ENCODE measurements at regions not wholly inside any gene's neighbourhood (a gene's known extent, or its start where the extent isn't known, plus 50 kb on each side); places are given as distances from the start of the nearest gene placed in this dataset.
A peak's percentile ranks its signal among the peaks of the same experiment; 100 is the strongest.

DNA sequence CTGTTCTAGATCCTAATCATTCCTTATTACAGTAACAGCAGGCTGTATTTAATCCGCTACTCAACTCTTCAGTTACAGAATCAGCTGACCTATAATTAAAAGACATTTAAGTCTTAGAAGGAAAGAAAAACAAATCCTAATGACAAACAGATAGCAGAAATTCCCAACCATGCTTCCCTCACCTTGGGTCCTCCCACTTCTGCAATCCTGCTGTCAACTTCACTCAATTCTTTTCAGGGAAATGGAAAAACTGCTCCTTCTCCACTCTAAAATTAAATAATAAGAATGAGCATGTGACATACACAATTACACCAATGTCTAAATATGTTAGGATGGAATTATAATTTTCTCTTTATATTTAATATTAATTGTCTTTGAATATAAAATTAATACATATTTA lies 182.6 kb upstream of the LYPLAL1 start:
- no peak for DNase-seq

DNA sequence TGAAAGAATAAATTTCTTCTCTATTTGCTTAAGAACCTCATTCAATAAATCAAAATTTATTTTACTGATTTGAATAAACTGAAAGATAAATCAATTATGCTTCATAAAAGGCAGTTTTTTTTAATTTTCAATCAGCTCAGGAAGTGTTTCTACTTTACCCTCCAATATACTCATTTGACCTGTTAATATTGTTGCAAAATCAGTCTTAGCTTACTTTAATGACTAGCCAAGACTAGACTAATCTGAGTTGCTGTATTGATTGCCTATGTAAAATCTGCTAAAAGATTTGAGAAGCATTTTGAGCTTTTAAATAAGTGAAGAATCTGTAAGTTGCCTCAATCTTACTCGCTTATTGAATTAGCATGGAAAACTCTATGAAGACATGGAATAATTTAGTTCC lies 179.1 kb upstream of the LYPLAL1 start:
- no peak for DNase-seq

DNA sequence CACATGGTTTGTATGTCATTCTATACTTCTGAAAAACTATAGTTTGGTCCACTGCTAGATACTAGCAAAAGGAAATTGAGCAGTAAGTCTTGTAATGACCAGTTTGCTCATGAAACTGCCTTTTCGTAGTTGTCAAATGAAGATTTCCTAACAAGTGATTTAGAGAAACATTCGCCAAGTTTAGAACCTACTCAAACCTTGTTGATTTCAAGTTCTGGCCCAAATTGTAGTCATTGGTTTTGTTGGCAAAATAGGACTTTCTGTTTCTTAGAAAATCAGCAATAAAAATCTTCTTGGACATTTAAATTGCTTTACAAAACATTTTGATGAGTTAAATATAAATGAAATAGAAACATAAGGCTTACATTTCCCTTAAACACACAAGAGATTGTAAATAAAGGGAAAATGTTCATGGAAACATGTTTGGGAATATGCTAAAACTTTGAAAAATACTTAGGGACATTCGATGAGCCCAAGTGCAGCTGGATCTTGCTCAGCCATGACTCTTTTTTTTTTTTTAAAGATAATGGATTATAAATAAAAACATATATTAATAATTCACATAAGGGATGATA lies 178.5 kb upstream of the LYPLAL1 start:
- DNase-seq, result no peak

DNA sequence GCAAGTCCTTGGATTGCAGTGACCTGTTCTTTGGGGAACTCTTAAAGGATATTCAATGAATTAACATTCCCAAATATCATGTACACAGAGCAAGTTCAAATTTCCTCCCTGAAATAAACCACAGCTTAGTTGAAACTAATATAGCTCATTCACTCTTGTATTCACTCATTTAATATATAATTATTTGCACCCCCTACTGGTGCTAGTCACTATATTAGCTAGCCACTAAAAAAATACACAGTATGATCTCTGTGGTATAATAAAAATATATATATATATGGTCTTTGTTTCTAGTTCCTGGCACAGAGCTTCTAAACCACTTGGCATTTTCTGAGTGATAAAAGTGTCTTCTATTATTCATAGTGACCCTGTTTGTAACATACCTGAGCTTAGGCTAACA lies 177.3 kb upstream of the LYPLAL1 start:
- DNase-seq, result no peak

DNA sequence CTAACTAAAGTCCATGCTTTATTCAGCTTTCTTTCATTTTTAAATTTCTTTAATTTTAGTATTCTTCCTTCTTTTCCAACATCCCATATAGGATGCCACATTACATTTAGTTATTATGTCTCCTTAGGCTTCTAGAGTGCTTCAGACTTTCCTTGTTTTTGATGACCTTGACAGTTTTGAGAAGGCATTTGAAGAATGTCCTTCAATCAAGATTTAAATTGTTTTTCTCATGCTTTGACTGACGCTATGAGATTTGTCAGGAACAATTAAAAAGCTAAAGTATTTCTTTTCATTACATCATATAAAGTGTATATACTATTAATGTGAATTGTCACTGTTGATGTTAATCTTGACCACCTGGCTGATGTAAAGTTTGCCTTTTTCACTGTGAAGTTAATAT lies 173.7 kb upstream of the LYPLAL1 start:
- DNase-seq, result no peak

DNA sequence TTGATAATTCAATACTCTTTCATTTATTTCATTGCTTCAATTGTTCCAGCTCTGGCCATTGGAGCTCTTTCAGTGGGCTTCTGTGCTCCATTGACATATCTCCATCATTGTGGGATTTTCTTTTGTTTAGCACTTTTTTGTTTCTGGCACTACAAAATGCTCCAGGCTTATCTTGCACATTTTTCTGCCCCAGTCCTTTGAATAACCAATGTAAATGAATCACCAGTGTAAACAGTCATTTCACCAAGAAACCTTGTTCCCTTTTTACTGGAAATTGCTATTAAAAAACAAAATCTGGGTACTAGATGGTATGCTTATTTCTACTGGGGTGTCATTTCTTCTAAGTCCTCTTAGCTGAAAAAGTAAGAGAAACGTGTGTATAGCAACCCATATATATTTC lies 173.0 kb upstream of the LYPLAL1 start:
- no peak for DNase-seq

DNA sequence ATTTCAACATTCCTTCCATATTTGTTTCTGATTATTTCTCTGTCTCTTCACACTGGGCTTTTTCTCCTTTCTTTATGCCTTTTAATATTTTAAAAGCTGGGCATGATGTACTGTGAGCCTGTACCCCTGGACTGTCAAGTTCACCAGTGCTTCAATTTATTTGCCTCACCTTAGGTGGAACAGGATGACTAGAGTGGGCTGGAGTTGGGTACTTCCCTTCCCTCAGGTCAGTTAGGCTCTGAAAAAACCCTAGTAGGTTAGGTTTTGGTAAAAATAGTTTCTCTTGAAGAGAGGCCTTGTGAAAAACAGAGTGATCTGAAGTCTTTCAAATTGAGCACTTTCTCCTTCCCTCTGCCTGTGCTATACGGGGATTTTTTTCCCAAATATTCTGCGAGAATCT lies 163.0 kb upstream of the LYPLAL1 start:
- DNase-seq, result no peak

DNA sequence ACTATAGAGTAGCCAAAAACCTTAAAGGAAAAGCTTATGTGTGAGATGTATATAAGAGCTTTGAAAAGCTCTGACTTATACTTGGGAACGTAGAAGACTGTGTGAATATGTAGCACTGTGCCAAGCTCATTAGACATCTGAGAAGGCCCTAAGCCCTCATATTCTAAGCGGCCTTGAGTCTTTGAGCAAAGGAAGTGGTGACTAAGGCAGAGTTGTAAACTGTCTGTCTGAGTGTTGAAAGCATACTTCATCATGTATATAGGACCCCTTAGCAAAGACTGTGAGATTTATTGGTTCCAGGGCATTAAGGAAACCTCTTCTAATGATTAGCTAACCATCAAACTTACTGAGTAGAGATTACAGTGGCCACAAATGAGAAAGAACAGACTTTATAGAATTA lies 153.3 kb upstream of the LYPLAL1 start:
- no peak for DNase-seq

DNA sequence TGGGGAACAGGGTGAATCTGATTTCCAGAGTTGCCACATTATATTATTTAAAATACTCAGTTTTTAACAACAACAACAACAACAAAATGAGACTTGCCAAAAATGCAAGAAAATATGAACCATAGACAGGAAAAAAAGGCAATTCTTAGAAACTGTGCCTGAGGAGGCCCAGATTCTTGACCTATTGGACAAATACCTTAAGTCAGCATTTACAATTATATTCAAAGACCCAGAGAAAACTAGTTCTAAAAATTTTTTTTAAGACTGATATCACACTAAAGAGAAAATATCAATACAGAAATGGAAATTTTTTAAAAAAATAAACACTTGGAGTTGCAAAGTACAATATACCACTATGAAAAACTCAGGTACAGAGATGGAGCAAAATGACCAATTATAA lies 152.8 kb upstream of the LYPLAL1 start:
- no peak for DNase-seq

DNA sequence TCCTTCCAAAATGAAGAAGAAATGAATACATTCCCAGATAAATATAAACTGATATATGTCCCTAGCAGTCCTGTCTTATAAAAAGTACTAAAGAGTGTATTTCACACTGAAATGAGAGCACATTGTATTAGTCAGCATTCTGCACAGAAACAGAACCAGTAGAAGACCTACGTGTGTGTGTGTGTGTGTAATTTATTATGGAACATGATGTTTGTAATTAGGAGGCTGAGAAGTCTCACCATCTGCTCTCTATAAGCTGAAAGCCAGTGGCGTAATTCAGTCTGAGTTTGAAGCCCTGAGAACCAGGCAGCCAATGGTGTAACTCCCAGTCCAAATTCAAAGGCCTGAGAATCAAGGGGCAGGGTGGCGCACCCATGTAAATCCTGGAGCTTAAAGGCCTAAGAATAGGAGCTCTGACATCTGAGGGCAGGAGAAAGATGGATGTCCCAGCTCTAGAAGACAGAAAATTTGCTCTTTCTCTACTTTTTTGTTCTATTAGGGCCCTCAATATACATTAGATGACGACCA lies 146.5 kb upstream of the LYPLAL1 start:
- DNase-seq, result no peak

DNA sequence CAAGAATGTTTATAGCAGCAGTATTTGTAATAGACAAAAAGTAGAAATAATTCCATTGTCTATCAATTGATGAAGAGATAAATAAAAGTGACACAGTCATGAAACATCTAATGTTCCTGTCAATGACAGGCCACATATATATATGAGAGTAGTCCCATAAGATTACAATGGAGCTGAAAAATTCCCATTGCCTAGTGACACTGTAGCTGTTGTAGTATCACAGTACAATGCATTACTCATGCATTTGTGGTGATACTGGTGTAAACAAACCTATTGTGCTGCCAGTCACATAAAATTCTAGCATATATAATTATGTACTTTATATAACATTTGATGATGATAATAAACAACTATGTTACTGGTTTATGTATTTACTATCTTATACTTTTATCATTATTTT lies 141.9 kb upstream of the LYPLAL1 start:
- no peak for DNase-seq

DNA sequence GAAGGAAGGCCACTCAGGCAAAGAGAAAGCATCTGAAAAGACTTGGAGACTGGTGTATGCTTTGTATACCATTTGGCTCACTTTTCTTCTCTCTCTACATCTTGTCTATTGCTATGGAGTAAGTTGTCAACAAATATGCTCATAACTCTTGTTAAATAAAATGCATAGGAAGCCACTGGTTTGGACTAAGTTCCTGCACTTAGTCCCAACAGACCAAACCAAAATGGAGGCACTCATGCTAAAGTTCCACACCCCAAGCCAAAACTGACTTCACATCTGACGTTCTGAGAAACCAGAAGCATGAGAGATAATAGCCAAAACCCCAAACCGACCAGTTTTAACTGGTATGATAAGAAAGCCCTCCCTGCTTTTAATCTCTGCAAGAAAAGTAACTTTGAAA lies 135.3 kb upstream of the LYPLAL1 start:
- DNase-seq, result no peak

DNA sequence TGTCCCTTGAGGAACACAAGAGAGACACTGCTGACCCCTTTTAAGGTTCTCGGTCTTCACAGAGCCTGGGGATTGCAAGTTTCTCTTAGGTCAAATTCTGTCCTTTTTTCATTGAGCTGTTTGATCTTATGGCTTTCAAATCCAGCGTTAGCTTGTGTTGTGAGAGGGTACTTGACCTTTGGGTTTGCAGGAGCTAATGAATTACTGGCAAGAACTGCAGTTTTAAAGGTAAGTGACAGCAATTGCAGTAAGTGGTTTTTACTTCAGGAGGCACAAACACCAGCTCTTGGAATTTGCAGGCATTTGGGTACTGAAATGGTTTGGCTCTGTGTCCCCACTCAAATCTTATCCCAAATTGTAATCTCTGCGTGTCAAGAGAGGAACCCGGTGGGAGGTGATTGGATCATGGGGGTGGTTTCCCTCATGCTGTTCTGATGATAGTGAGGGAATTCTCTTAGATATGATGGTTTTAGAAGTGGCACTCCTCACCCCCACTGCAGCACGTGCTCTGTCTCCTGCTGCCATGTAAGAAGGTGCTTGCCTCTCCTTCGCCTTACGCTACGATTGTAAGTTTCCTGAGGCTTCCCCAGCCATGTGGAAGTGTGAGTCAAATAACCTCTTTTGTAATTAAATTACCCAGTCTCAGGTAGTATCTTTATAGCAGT lies 134.5 kb upstream of the LYPLAL1 start:
- DNase-seq, result no peak

DNA sequence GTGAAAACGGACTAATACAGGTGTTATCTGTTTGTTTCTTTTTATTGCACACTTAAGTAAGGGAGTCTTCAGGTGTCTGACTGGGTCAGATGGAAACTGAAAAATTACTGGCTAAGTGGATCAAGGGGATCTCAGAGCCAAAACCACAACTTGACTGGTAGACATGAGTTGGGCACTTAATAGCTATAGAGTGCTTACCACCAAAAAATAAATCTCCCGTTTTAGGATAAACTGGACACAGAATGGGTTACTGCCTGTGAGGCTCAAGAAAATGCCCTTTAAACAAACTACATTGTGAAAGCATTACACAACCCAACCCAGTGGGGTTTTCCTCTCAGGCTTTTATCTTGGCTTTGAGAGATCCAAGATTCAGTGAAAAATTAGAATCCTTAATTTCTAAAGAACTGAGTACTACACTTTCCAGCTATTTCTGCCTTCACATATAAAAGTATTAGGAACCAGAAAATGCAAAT lies 134.0 kb upstream of the LYPLAL1 start:
- DNase-seq, result no peak

DNA sequence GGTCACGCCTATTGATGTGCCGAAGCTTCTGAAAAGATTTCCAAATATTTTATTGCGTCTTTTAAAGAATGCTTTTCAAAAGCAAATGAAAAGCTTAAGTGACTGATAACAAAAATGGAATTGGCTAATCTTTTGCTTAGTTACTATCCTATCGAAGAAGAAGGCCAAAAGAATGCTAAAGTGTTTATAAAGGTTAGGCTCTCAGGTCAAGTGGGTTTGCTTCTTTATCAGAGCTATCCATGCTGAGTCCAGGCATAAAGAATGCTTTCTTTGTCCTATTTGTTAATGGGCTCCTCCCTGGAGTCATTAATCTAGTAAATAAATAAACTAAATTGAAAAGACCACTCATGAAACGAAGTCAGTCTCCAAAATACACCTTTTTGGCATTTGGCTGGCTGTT lies 133.4 kb upstream of the LYPLAL1 start:
- DNase-seq, result no peak

DNA sequence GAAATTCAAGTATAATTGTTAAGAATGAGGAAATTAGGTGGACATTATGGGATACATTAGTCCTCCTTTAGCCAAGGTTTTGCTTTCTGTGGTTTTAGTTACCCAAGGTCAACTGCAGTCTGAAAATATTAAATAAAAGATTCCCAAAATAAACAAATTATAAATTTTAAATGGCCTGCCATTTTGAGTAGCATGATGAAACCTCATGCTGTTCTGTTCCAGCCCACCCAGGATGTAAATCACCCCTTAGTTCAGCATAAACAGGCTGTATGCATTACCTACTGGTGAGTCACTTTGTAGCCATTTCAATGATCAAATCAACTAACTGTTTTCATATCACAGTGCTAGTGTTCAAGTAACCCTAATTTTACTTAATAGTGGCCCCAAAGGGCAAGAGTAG lies 132.5 kb upstream of the LYPLAL1 start:
- DNase-seq, result no peak

DNA sequence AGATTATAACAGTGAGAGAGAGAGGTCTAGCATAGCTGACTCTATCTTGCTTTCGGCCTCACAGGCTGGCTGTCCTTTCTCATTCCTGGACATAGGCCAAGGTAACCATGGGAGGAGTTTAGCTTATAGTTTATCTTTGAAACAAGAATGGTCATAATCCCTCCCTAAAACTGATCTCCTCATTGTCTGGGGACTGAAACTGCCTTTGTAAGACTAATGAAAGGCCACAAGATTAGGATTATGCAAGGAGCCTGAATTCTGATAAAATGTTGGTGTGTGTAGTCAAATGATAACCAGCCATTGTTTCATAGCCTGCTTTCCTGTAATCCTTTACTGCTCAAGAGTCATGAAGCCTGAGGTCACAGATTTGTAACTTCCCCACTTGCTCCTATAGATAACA lies 131.9 kb upstream of the LYPLAL1 start:
- no peak for DNase-seq

DNA sequence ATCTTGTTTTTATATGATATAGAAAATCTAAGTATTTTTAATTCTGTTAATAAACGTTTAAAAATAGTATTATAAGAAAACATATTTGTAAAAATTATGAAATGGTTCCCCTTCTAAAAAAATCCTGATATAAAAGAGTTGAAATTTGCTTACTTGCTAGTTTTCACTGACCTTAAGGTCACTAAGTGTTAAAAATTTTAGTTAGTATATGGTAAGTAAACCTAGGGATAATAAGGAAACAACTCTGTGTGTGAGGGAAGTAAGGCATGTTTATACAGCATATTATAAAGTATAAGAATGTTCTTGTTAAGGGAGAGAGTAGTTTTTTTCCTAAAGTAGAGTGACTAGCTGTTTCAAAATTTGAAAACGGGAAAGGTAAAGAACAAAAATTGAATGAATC lies 130.9 kb upstream of the LYPLAL1 start:
- DNase-seq, result no peak

DNA sequence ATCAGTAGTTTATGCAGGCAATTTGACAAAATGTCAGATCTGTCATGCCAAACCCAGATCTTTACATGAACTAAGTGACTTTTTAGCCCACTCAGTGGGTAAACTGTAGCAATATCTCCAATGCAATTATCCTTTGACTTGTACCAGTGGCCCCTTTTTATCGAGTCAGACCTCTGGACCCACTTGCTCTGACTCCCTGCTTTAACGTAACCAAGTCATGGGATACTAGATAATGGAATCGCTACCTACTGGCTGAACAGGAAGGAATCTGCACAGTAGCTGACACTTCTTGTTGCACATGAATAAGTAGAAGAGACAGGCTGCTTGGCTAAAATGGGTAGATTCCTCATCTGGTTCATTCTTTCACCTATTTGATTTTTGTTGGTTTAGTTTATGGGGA lies 128.4 kb upstream of the LYPLAL1 start:
- no peak for DNase-seq

DNA sequence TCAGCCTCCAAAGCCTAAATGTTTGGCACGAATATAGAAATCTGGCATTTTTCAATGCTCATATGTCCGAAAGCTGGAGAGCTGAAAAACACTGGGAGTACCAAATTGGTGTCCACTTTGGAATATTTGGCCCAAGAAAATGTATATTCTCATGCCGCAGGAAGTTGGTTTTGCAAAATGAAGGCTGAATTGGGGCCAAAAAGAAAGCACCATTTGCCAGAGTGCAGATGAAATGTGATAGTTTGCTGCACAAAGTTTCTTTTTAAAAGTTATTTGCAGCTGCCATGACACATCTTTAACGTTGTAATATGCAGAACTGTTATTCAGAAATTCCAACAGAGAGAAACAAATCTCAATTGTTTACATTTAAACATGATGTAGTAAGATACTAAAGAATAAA lies 124.2 kb upstream of the LYPLAL1 start:
- DNase-seq, result peak; percentile 93

DNA sequence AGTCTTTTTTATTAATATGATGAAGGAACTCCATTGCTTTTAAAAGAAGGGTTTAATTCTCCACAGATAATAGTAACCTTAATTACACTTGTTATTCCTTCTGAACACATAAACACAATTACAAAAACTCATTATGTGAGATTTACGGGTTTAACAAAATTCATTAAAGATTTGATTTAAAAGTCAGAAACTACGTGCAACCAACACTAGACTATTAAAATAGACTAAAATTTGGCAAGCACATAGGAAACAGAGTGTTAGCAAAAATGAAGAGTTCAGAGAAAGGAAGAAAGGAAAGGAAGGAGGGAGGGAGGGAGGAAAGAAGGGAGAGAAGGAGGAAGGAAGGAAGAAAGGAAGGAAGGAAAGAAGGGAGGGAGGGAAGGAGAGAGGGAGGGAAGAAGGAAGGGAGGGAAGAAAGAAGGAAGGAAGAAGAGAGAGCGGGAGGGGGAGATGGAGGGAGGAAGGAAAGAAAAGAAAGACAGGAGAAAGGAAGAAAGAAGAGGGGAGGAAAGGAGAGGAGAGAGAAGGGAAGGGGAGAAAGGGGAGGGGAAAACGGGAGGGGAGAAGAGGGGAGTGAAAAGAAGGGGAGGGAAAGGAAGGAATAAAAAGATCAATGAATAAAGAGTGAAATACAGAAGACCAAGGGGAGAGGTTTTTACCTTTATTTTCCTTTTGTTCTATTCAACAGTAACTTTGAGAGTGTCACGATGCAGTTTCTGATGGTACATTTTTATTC lies 123.4 kb upstream of the LYPLAL1 start:
- peak; percentile 39 for DNase-seq

DNA sequence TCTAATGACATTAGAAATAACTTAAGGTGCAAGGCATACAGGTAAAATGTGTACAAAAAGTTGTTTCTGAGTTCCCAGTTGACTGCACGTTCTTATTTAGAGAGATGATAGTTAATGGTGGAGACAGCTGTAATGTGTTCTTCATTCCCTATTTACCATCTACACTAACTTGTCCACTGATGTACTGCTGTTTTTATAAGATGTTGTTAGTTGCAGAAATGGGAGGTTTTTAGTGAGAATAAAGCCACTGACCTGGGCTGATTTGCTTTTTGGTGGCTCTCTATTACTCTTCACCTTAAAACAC lies 122.9 kb upstream of the LYPLAL1 start:
- no peak for DNase-seq

DNA sequence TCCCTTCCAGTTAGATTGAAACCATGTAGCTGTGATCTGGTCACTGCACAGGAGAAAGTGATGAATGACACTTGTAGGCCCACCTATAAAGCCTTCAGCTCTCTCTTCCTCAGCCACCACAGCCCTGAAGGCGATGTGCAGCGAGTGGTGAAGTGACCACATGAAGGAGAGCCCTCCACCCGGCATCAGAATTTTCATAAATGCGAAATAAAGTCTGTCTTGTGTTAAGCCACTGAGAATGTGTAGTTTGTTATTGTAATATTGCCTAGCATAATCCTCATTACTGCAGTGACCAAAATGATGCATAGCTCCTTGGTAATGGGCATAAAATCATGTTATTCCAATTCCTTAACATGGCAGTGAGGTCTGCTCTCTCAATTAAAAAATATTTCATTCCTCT lies 122.1 kb upstream of the LYPLAL1 start:
- DNase-seq, result no peak

All from tongue (tissue), 1 donor.